ENCODE measurements at regions not wholly inside any gene's neighbourhood (a gene's known extent, or its start where the extent isn't known, plus 50 kb on each side); places are given as distances from the start of the nearest gene placed in this dataset.

GRCh38 chr5:123787136-123787535 lies 275.2 kb downstream of the CSNK1G3 start:
- Mint-ChIP-seq H3K27ac (no peak overlapping the region), H3K27me3 (no peaks in the 10 kb centered on the region), H3K9me3 (peaks cover 6% of the 10 kb centered on the region), H3K36me3 (no peaks in the 10 kb centered on the region), H3K4me3 (no peak overlapping the region), H3K4me1 (ENCODE audit: low read depth in 2 of 2) (no peaks in the 10 kb centered on the region)
- ATAC-seq (no peak), DNase-seq (ENCODE audit: low spot score) (no peak)

DNA sequence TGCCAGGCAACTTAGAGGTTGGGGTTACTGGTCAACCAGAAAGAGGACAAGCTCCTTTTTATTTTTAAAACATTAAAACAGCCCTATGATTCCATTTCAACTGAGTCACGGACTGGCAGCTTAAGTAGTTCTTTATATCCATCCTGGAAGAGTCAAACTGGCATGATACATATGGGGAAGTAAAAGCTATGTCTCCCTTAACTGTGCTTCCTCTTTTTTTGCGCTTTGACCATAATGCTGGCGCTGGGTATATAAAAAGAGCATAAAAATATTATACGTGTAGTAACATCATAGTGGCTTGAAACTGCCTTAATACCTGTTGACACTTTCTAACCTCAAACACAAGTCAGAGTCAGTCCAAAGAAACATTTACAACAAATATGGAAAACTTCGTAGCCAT lies 274.4 kb downstream of the CSNK1G3 start:
- H3K27me3 Mint-ChIP-seq, result no peaks in the 10 kb centered on the region
- no peaks in the 10 kb centered on the region for H3K4me1 Mint-ChIP-seq (ENCODE audit: low read depth in 2 of 2)
- no peaks in the 10 kb centered on the region for H3K36me3 Mint-ChIP-seq

DNA sequence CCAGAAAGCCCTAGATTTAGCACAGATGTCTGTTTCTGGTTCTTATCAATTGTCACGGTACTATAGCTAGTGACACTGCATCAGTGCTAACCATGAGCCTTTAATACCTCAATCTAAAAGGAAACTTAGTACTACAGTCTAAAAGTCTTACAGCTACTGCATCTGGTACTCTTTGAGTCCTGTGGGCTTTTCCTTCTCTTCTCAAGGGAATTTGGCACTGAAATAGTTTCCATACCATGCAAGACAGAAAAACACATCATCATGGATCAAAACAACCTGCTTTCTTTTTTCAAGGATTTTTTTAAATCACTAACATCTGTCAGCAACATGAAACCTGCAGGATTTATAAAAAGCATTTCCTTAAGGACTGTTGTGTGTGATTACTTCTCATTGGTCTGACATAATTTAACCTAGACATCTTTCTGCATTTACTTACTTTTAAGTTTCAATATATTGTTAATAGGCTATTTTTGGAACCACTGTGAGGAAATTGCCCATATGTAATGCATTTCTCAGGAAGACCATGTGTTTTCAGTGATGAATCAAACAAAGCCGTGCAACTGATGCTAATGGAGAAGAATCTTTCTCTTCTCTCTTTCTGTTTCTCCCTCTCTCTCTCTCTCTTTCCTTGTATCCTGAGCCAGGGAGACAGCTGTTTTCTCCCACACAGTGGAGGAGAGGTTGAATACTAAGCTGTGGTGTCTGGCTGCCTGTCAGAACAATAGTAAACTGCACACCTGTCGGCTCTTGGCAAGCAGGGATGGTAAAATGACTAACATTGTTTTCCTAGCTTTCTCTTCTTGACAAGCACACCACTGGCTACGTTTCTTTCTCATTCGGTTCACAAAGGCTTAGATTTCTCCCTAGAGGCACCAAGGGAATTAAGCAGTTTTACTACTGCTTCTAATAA lies 273.4 kb downstream of the CSNK1G3 start:
- DNase-seq (ENCODE audit: low spot score) (no peak), ATAC-seq (no peak)
- Mint-ChIP-seq H3K36me3 (no peaks in the 10 kb centered on the region), H3K4me3 (no peak overlapping the region), H3K27ac (no peak overlapping the region), H3K4me1 (ENCODE audit: low read depth in 2 of 2) (no peaks in the 10 kb centered on the region), H3K9me3 (peaks cover 6% of the 10 kb centered on the region), H3K27me3 (no peaks in the 10 kb centered on the region)

More for the DNA sequence above, 274.4 kb downstream of the CSNK1G3 start:
- no peak overlapping the region for H3K27ac Mint-ChIP-seq
- peaks cover 6% of the 10 kb centered on the region for H3K9me3 Mint-ChIP-seq
- DNase-seq (ENCODE audit: low spot score) (no peak), ATAC-seq (no peak)
- no peak overlapping the region for H3K4me3 Mint-ChIP-seq

DNA sequence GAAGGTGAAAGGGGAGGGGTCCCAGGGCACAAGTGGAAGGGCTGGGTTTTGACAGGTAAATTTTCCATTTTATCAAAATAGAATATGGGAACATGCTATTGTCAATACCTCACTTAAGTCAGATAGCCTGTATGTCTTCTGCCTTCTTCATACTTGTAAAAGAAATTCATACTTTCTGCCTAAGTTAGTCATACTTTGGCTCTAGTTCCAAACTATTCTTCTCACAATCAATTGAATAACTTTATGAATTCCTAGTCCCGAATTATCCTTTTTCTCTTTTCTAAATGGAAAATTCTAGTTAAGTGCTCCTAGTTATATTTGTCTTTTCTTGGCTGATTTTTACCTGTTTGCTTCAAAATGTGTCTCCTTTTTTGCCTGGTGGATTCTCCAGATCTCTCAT lies 271.4 kb downstream of the CSNK1G3 start:
- H3K36me3 Mint-ChIP-seq, result no peaks in the 10 kb centered on the region
- H3K27me3 Mint-ChIP-seq, result no peaks in the 10 kb centered on the region
- no peaks in the 10 kb centered on the region for H3K4me1 Mint-ChIP-seq (ENCODE audit: low read depth in 2 of 2)
- H3K4me3 Mint-ChIP-seq, result no peak overlapping the region
- H3K9me3 Mint-ChIP-seq, result peaks cover 2% of the 10 kb centered on the region
- ATAC-seq (no peak), DNase-seq (ENCODE audit: low spot score) (no peak)
- H3K27ac Mint-ChIP-seq, result no peak overlapping the region

DNA sequence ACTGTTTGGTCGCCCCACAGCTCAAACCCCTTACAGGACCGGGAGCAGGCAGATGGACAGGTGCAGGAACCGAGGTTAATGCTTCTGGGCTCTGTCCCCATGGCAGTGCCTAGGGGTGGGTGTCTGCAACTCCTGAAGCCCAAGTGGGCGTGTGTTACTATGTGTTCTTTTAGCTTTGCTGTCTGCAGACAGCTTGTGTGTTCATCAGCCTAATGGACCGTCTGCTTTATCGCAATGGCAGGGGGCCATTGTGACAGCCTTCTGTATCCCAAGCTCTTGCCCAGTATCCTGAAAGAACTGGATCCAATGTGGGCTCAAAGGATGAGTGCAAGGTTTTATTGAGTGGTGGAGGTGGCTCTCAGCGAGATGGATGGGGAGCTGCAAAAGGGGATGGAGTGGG lies 266.7 kb downstream of the CSNK1G3 start:
- H3K27ac Mint-ChIP-seq, result no peak overlapping the region

GRCh38 chr5:123776761-123777160 lies 264.8 kb downstream of the CSNK1G3 start:
- no peak overlapping the region for H3K4me3 Mint-ChIP-seq
- no peak overlapping the region for H3K27ac Mint-ChIP-seq
- no peak for ATAC-seq
- peaks cover 5% of the 10 kb centered on the region for H3K9me3 Mint-ChIP-seq
- no peaks in the 10 kb centered on the region for H3K27me3 Mint-ChIP-seq
- DNase-seq (ENCODE audit: low spot score), result no peak
- H3K4me1 Mint-ChIP-seq (ENCODE audit: low read depth in 2 of 2), result no peaks in the 10 kb centered on the region
- H3K36me3 Mint-ChIP-seq, result no peaks in the 10 kb centered on the region

More for the DNA sequence above, 266.7 kb downstream of the CSNK1G3 start:
- Mint-ChIP-seq H3K4me3 (no peak overlapping the region), H3K27me3 (no peaks in the 10 kb centered on the region), H3K9me3 (peaks cover 5% of the 10 kb centered on the region), H3K4me1 (ENCODE audit: low read depth in 2 of 2) (no peaks in the 10 kb centered on the region), H3K36me3 (no peaks in the 10 kb centered on the region)
- DNase-seq (ENCODE audit: low spot score) (no peak), ATAC-seq (no peak)

GRCh38 chr5:123771715-123772114 lies 259.7 kb downstream of the CSNK1G3 start:
- ATAC-seq, result no peak

GRCh38 chr5:123763201-123763600 lies 251.2 kb downstream of the CSNK1G3 start:
- no peak for DNase-seq (ENCODE audit: low spot score)
- H3K4me1 Mint-ChIP-seq (ENCODE audit: low read depth in 2 of 2), result no peaks in the 10 kb centered on the region
- no peak for ATAC-seq
- H3K27ac Mint-ChIP-seq, result no peak overlapping the region
- no peaks in the 10 kb centered on the region for H3K27me3 Mint-ChIP-seq
- peaks cover 11% of the 10 kb centered on the region for H3K9me3 Mint-ChIP-seq
- no peak overlapping the region for H3K4me3 Mint-ChIP-seq
- H3K36me3 Mint-ChIP-seq, result no peaks in the 10 kb centered on the region

More at GRCh38 chr5:123771715-123772114, 259.7 kb downstream of the CSNK1G3 start:
- Mint-ChIP-seq H3K27ac (no peak overlapping the region), H3K4me1 (ENCODE audit: low read depth in 2 of 2) (no peaks in the 10 kb centered on the region), H3K9me3 (peaks cover 5% of the 10 kb centered on the region), H3K36me3 (no peaks in the 10 kb centered on the region), H3K4me3 (no peak overlapping the region), H3K27me3 (no peaks in the 10 kb centered on the region)
- no peak for DNase-seq (ENCODE audit: low spot score)

- Mint-ChIP-seq H3K27ac (no peak overlapping the region), H3K4me1 (ENCODE audit: low read depth in 2 of 2) (no peaks in the 10 kb centered on the region), H3K27me3 (no peaks in the 10 kb centered on the region), H3K4me3 (no peak overlapping the region), H3K9me3 (no peaks in the 10 kb centered on the region), H3K36me3 (no peaks in the 10 kb centered on the region)
- ATAC-seq (no peak), DNase-seq (ENCODE audit: low spot score) (no peak)
These were observed 244.8 kb downstream of the CSNK1G3 start for GRCh38 chr5:123756816-123757215.

- Mint-ChIP-seq H3K27me3 (no peaks in the 10 kb centered on the region), H3K4me1 (ENCODE audit: low read depth in 2 of 2) (no peaks in the 10 kb centered on the region), H3K4me3 (no peak overlapping the region), H3K9me3 (no peaks in the 10 kb centered on the region), H3K27ac (no peak overlapping the region), H3K36me3 (no peaks in the 10 kb centered on the region)
- ATAC-seq, result no peak
- no peak for DNase-seq (ENCODE audit: low spot score)
These were observed 244.3 kb downstream of the CSNK1G3 start for GRCh38 chr5:123756318-123756665.

DNA sequence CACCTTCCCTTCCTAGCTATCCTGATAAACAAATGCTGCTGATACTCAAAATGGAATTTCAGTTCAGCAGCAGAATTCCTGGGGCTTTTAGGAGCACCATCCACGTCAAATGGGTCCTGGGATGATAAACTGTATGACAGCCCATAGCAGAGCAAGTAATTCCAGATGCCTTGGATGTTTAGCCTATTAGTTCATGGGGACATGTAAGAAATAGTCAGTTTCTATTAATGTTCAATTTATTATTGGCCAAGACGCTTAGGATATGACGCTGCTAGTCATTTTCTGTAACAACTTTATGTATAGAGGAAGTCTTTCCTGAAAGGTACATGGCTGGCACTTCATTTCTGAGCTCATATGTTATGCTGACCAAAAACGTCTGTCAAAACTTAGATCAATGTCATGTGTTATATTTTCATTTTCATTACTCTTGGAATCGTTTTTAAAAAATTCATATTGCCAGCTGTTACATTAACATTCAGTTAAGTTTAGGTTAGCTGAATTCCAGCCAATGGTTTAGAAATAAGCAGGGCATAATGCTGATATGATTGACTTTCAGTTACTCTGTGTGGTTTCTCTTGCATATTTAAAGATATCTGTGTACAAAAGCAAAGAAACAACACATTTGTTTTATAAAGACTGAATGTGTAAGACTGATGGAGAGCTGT lies 243.8 kb downstream of the CSNK1G3 start:
- no peak overlapping the region for H3K27ac Mint-ChIP-seq
- H3K4me1 Mint-ChIP-seq (ENCODE audit: low read depth in 2 of 2), result no peaks in the 10 kb centered on the region
- H3K27me3 Mint-ChIP-seq, result no peaks in the 10 kb centered on the region
- no peaks in the 10 kb centered on the region for H3K36me3 Mint-ChIP-seq
- H3K4me3 Mint-ChIP-seq, result no peak overlapping the region
- DNase-seq (ENCODE audit: low spot score) (no peak), ATAC-seq (no peak)
- H3K9me3 Mint-ChIP-seq, result no peaks in the 10 kb centered on the region

DNA sequence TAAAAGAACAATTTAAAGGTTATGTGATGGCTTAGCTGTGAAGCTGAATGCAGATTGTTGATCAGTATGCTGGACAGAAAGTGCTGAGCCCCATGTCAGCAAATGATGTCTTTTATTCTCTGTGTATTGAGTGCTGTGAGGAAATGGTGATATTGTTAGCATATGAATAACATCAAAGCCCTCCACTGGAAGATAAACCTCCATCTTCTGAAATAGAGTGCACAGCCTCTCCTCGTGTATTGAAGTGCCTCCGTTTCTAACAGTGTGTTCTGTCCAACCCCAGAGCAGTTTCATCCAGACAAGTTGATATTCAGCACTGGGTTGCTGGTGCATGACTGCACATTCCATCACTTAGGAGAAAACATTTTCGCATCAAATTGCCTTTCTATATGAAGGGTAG lies 242.9 kb downstream of the CSNK1G3 start:
- DNase-seq (ENCODE audit: low spot score) (no peak), ATAC-seq (no peak)
- no peaks in the 10 kb centered on the region for H3K4me1 Mint-ChIP-seq (ENCODE audit: low read depth in 2 of 2)
- no peaks in the 10 kb centered on the region for H3K9me3 Mint-ChIP-seq
- no peak overlapping the region for H3K27ac Mint-ChIP-seq
- H3K36me3 Mint-ChIP-seq, result no peaks in the 10 kb centered on the region
- H3K4me3 Mint-ChIP-seq, result no peak overlapping the region
- no peaks in the 10 kb centered on the region for H3K27me3 Mint-ChIP-seq

DNA sequence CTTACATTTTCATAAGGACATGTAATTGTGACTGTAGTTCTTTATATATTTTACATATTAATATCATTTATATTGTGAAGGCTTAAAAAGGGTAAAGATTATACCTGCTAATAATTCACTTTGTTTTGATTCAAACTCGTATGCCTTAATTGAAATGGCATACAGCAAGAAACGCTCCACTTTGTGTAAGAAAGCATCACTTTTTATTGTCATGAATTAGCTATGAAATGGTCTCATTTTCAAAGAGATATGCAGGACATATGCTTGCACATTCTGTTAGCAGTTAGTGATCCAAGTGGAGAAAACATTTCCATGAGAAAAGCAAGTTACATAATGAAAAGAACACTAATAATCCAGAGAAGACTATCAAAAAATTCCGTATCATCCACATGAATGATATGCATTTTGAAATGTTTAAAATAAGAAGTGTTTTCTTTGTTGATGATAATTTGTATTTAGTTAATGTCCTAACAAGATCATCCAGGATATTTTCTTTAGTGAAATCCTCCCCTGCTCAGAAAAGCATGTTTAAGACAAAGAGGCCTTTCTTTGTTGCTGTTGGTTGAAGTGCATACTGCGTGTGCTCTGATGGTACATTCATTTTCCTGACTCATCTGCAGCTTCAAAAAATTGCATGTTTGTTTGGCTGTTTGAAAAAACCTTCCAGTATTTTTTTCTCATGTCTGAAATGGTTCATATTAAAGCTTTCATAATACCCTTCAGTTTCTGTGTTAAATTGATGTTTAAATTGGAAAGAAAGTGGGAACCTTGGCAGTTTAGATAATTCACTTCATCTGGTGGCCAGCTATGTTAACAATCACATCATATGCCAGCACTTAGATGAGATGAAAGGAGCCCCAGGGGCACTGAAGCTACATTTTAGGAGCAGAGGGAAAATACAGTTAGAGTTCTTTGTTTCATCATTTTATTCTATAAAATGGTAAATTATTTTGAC lies 242.2 kb downstream of the CSNK1G3 start:
- no peak for ATAC-seq
- DNase-seq (ENCODE audit: low spot score), result no peak
- H3K27ac Mint-ChIP-seq, result no peak overlapping the region
- no peaks in the 10 kb centered on the region for H3K36me3 Mint-ChIP-seq
- H3K27me3 Mint-ChIP-seq, result no peaks in the 10 kb centered on the region
- H3K4me1 Mint-ChIP-seq (ENCODE audit: low read depth in 2 of 2), result no peaks in the 10 kb centered on the region
- no peaks in the 10 kb centered on the region for H3K9me3 Mint-ChIP-seq
- no peak overlapping the region for H3K4me3 Mint-ChIP-seq
